BLaER1 (cell line): ENCODE measurements at regions not wholly inside any gene's neighbourhood (a gene's known extent, or its start where the extent isn't known, plus 50 kb on each side); places are given as distances from the start of the nearest gene placed in this dataset.

Experiments used
- H3K27ac ChIP-seq: shearing (Covaris generic); formaldehyde crosslinking; 2 replicates; pipeline ENCODE4 v1.8.1; 2022
- H3K27me3 ChIP-seq: shearing (Covaris generic); formaldehyde crosslinking; 2 replicates; pipeline ENCODE4 v1.8.1; 2022
- H3K36me3 ChIP-seq: shearing (Covaris generic); formaldehyde crosslinking; 2 replicates; pipeline ENCODE4 v1.8.1; 2022
- H3K4me1 ChIP-seq: shearing (Covaris generic); formaldehyde crosslinking; 2 replicates; pipeline ENCODE4 v1.8.1; 2022
- H3K4me2 ChIP-seq: shearing (Covaris generic); formaldehyde crosslinking; 2 replicates; pipeline ENCODE4 v1.8.1; 2022
- H3K4me3 ChIP-seq: shearing (Covaris generic); formaldehyde crosslinking; 2 replicates; pipeline ENCODE4 v1.8.1; 2022
- H3K9ac ChIP-seq: shearing (Covaris generic); formaldehyde crosslinking; 2 replicates; pipeline ENCODE4 v1.8.1; 2022
- H3K9me3 ChIP-seq: shearing (Covaris generic); formaldehyde crosslinking; 2 replicates; pipeline ENCODE4 v1.8.1; 2022
- H4K20me1 ChIP-seq: shearing (Covaris generic); formaldehyde crosslinking; 2 replicates; pipeline ENCODE4 v1.8.1; 2022
- Cebpa-rat ChIP-seq: shearing (Covaris generic); IDR thresholded peaks from 2 replicates; pipeline ENCODE4 v1.8.1; 2022

GRCh38 chr6:119966484-119966883, 616.9 kb upstream of the MAN1A1 start:
- Histone ChIP-seq H3K4me1 (no peaks in the 10 kb centered on the region), H3K27me3 (no peaks in the 10 kb centered on the region), H3K9me3 (no peaks in the 10 kb centered on the region), H3K27ac (no peak overlapping the region), H4K20me1 (no peaks in the 10 kb centered on the region), H3K36me3 (no peaks in the 10 kb centered on the region), H3K4me3 (no peak overlapping the region), H3K4me2 (no peak overlapping the region), H3K9ac (no peak overlapping the region)
- no peak for TF ChIP-seq Cebpa-rat

GRCh38 chr6:119965900-119966299, 616.3 kb upstream of the MAN1A1 start:
- TF ChIP-seq Cebpa-rat, result no peak
- Histone ChIP-seq H3K36me3 (no peaks in the 10 kb centered on the region), H3K27ac (no peak overlapping the region), H3K9me3 (no peaks in the 10 kb centered on the region), H4K20me1 (no peaks in the 10 kb centered on the region), H3K9ac (no peak overlapping the region), H3K4me1 (no peaks in the 10 kb centered on the region), H3K4me3 (no peak overlapping the region), H3K4me2 (no peak overlapping the region), H3K27me3 (no peaks in the 10 kb centered on the region)

GRCh38 chr6:119965008-119965407, 615.4 kb upstream of the MAN1A1 start:
- TF ChIP-seq Cebpa-rat, result no peak
- H3K27me3 ChIP-seq, result no peaks in the 10 kb centered on the region
- H3K4me3 ChIP-seq, result no peak overlapping the region
- no peaks in the 10 kb centered on the region for H3K4me1 ChIP-seq
- H4K20me1 ChIP-seq, result no peaks in the 10 kb centered on the region
- no peaks in the 10 kb centered on the region for H3K9me3 ChIP-seq
- no peaks in the 10 kb centered on the region for H3K36me3 ChIP-seq
- no peak overlapping the region for H3K9ac ChIP-seq
- H3K27ac ChIP-seq, result no peak overlapping the region
- no peak overlapping the region for H3K4me2 ChIP-seq

GRCh38 chr6:119962505-119962904, 612.9 kb upstream of the MAN1A1 start:
- H3K27ac ChIP-seq, result no peak overlapping the region
- H3K9ac ChIP-seq, result no peak overlapping the region
- no peak for TF ChIP-seq Cebpa-rat
- H3K4me2 ChIP-seq, result no peak overlapping the region
- no peaks in the 10 kb centered on the region for H3K36me3 ChIP-seq
- H3K4me3 ChIP-seq, result no peak overlapping the region
- H3K9me3 ChIP-seq, result no peaks in the 10 kb centered on the region
- H3K27me3 ChIP-seq, result no peaks in the 10 kb centered on the region
- no peaks in the 10 kb centered on the region for H3K4me1 ChIP-seq
- no peaks in the 10 kb centered on the region for H4K20me1 ChIP-seq

- H3K4me3 ChIP-seq, result no peak overlapping the region
- no peaks in the 10 kb centered on the region for H3K36me3 ChIP-seq
- no peak for TF ChIP-seq Cebpa-rat
- no peak overlapping the region for H3K9ac ChIP-seq
- H3K4me1 ChIP-seq, result no peaks in the 10 kb centered on the region
- no peak overlapping the region for H3K27ac ChIP-seq
- no peak overlapping the region for H3K4me2 ChIP-seq
- no peaks in the 10 kb centered on the region for H3K27me3 ChIP-seq
- no peaks in the 10 kb centered on the region for H3K9me3 ChIP-seq
- no peaks in the 10 kb centered on the region for H4K20me1 ChIP-seq
Observed at GRCh38 chr6:119961450-119961849, 611.9 kb upstream of the MAN1A1 start.

GRCh38 chr6:119960456-119960855, 610.9 kb upstream of the MAN1A1 start:
- H3K9me3 ChIP-seq, result no peaks in the 10 kb centered on the region
- no peaks in the 10 kb centered on the region for H3K36me3 ChIP-seq
- no peak overlapping the region for H3K9ac ChIP-seq
- no peak overlapping the region for H3K27ac ChIP-seq
- H3K4me1 ChIP-seq, result no peaks in the 10 kb centered on the region
- no peak for TF ChIP-seq Cebpa-rat
- H3K27me3 ChIP-seq, result no peaks in the 10 kb centered on the region
- H4K20me1 ChIP-seq, result no peaks in the 10 kb centered on the region
- no peak overlapping the region for H3K4me3 ChIP-seq
- no peak overlapping the region for H3K4me2 ChIP-seq

GRCh38 chr6:119960036-119960435, 610.5 kb upstream of the MAN1A1 start:
- no peaks in the 10 kb centered on the region for H3K27me3 ChIP-seq
- H3K9me3 ChIP-seq, result no peaks in the 10 kb centered on the region
- H3K9ac ChIP-seq, result no peak overlapping the region
- no peaks in the 10 kb centered on the region for H4K20me1 ChIP-seq
- no peak overlapping the region for H3K4me3 ChIP-seq
- no peaks in the 10 kb centered on the region for H3K36me3 ChIP-seq
- TF ChIP-seq Cebpa-rat, result no peak
- no peaks in the 10 kb centered on the region for H3K4me1 ChIP-seq
- no peak overlapping the region for H3K27ac ChIP-seq
- H3K4me2 ChIP-seq, result no peak overlapping the region

GRCh38 chr6:119957195-119957594, 607.6 kb upstream of the MAN1A1 start:
- Histone ChIP-seq H3K9ac (no peak overlapping the region), H3K4me2 (no peak overlapping the region), H3K4me3 (no peak overlapping the region), H3K36me3 (no peaks in the 10 kb centered on the region), H3K4me1 (no peaks in the 10 kb centered on the region), H3K27ac (no peak overlapping the region), H3K9me3 (no peaks in the 10 kb centered on the region), H4K20me1 (no peaks in the 10 kb centered on the region), H3K27me3 (no peaks in the 10 kb centered on the region)
- TF ChIP-seq Cebpa-rat, result no peak

- Histone ChIP-seq H4K20me1 (no peaks in the 10 kb centered on the region), H3K27me3 (no peaks in the 10 kb centered on the region), H3K9me3 (no peaks in the 10 kb centered on the region), H3K9ac (no peak overlapping the region), H3K4me1 (no peaks in the 10 kb centered on the region), H3K4me2 (no peak overlapping the region), H3K36me3 (no peaks in the 10 kb centered on the region), H3K4me3 (no peak overlapping the region), H3K27ac (no peak overlapping the region)
- no peak for TF ChIP-seq Cebpa-rat
Observed at GRCh38 chr6:119952696-119953095, 603.1 kb upstream of the MAN1A1 start.

- H4K20me1 ChIP-seq, result no peaks in the 10 kb centered on the region
- no peaks in the 10 kb centered on the region for H3K36me3 ChIP-seq
- no peak overlapping the region for H3K4me3 ChIP-seq
- H3K9me3 ChIP-seq, result no peaks in the 10 kb centered on the region
- H3K4me2 ChIP-seq, result no peak overlapping the region
- no peak for TF ChIP-seq Cebpa-rat
- no peaks in the 10 kb centered on the region for H3K27me3 ChIP-seq
- no peak overlapping the region for H3K9ac ChIP-seq
- no peaks in the 10 kb centered on the region for H3K4me1 ChIP-seq
- H3K27ac ChIP-seq, result no peak overlapping the region
Observed at GRCh38 chr6:119950681-119951080, 601.1 kb upstream of the MAN1A1 start.

GRCh38 chr6:119942078-119942752, 592.7 kb upstream of the MAN1A1 start:
- no peaks in the 10 kb centered on the region for H3K9me3 ChIP-seq
- no peak overlapping the region for H3K27ac ChIP-seq
- no peak overlapping the region for H3K9ac ChIP-seq
- no peak for TF ChIP-seq Cebpa-rat
- no peaks in the 10 kb centered on the region for H4K20me1 ChIP-seq
- H3K27me3 ChIP-seq, result no peaks in the 10 kb centered on the region
- H3K36me3 ChIP-seq, result no peaks in the 10 kb centered on the region
- H3K4me2 ChIP-seq, result no peak overlapping the region
- no peak overlapping the region for H3K4me3 ChIP-seq
- H3K4me1 ChIP-seq, result no peaks in the 10 kb centered on the region
